ENCODE measurements at regions not wholly inside any gene's neighbourhood (a gene's known extent, or its start where the extent isn't known, plus 50 kb on each side); places are given as distances from the start of the nearest gene placed in this dataset.

DNA sequence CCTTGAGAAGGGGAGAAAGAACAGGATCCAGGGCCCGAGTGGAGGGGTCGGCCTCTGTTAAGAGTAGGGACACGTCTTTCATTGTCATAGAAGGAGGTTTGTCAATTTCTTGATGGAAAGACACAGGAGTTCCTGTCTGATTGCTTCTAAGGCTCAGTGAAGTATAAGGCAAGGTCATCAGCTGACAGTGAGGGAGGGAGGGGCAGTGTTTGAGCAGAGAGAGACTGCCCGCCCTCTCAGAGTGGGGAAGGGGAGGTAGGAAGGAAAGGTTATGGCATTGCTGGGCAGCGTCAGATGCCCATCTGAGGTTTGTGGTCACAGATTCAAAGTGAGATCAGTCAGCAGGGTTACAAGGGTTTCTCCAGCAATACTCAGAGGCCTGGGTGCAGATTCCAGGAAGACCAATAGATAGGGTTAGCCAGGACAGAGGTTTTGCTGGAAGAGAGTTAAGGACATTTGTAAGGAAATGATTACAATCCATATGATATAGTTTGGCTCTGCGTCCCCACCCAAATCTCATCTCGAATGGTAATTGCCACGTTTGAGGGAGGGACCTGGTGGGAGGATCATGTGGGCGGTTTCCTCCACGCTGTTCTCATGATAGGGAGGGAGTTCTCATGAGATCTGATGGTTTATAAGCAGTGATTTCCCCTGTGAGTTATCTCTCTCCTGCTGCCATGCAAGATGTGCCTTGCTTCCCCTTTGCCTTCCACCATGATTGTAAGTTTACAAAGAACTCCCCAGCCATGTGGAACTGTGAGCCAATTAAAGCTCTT, 127.2 kb upstream of the GJB5 start:
- DNase-seq (ENCODE audit: low read depth, low spot score) = no peak
- no peak overlapping the region for H3K4me3 ChIP-seq (ENCODE audit: low read depth, low read length)
- TF ChIP-seq, protein P1, sequence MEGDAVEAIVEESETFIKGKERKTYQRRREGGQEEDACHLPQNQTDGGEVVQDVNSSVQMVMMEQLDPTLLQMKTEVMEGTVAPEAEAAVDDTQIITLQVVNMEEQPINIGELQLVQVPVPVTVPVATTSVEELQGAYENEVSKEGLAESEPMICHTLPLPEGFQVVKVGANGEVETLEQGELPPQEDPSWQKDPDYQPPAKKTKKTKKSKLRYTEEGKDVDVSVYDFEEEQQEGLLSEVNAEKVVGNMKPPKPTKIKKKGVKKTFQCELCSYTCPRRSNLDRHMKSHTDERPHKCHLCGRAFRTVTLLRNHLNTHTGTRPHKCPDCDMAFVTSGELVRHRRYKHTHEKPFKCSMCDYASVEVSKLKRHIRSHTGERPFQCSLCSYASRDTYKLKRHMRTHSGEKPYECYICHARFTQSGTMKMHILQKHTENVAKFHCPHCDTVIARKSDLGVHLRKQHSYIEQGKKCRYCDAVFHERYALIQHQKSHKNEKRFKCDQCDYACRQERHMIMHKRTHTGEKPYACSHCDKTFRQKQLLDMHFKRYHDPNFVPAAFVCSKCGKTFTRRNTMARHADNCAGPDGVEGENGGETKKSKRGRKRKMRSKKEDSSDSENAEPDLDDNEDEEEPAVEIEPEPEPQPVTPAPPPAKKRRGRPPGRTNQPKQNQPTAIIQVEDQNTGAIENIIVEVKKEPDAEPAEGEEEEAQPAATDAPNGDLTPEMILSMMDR (IDR thresholded peaks at IDR 0.05; ENCODE audit: low read depth, low read length) = no peak
- in situ Hi-C loops (cut with HindIII; ENCODE audit: low sequenced_read_pairs) = no loop called here

DNA sequence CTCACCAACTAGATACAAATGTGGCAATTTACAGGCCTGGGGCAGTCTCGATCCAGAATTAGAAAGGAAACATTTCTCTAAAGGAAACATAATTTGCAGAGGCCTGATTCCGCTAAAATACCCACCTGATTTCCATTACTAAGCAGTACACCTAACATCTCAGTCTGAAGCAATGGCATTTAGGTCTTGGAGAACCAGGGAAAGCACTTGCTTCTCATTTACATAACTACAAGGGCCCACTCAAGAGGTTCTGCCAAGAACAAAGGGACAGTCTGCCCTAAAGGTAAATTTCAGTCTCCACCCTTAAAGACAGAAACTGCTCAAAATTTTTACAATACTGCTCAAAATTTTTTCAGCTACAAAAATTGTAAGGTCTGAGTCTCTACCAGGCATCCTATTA, 123.7 kb upstream of the GJB5 start:
- in situ Hi-C loops (cut with HindIII; ENCODE audit: low sequenced_read_pairs) = no loop called here
- TF ChIP-seq, protein P1 (IDR thresholded peaks at IDR 0.05; ENCODE audit: low read depth, low read length) = no peak

DNA sequence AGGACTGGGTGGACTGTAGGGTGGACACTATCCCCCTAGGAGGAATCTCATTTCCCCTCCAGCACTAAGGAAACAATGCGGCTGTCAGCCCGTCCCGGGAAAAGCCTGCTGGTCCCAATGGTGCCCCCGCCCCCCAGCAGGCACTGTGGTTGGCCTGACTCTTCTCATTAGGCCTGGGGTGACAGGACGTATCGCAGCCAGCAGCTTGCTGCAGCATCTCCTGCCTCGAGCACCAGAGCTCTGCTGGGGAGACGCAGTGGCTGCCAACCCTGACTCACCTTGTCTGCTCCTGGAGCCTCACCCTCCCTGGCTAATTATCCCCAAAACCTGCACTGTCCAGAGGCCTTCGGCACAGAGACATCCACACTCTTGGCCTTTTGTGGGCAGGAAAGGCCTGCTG, 115.1 kb upstream of the GJB5 start:
- in situ Hi-C loops (cut with HindIII; ENCODE audit: low sequenced_read_pairs) = no loop called here
- DNase-seq (ENCODE audit: low read depth, low spot score) = no peak
- TF ChIP-seq, protein P1 (IDR thresholded peaks at IDR 0.05; ENCODE audit: low read depth, low read length) = no peak
- H3K4me3 ChIP-seq (ENCODE audit: low read depth, low read length) = no peak overlapping the region

More for the DNA sequence above, 123.7 kb upstream of the GJB5 start:
- no peak for DNase-seq (ENCODE audit: low read depth, low spot score)
- H3K4me3 ChIP-seq (ENCODE audit: low read depth, low read length) = no peak overlapping the region

DNA sequence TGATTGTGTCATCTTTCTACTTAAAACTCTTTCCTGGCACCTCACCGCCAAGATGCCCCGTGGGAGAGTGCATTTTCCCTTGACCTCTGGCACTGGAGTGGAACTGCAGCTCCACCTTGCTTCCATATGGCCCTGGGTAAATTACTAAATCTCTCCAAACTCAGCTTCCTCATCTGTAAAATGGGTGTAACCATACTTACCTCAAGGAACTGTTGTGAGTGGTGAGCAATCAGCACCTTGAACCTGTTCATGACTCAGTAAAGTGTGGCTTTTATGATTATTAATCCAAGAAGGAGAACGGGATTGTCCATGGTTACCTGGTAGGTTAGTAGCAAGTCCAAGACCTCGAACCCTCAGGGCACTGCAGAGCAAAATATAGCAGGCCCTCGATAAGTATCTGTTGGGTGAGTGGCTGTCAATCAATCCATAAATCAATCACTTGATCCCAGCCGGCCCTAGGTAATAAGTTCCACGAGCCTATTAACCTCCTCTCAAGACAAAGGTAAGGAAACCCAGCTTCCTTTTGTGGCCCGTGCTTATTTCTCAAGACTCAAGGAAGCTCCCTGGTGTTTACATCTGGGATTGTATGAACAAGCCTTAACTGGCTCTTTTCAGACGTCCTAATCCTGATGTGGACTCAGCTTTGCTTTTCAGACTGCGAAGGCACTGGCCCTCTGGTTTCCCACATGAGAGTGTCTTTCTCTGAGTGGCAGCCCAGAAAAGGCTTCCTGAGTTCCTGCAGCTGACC, 114.0 kb upstream of the GJB5 start:
- TF ChIP-seq, protein P1 (IDR thresholded peaks at IDR 0.05; ENCODE audit: low read depth, low read length) = no peak
- in situ Hi-C loops (cut with HindIII; ENCODE audit: low sequenced_read_pairs) = no loop called here
- no peak for DNase-seq (ENCODE audit: low read depth, low spot score)
- H3K4me3 ChIP-seq (ENCODE audit: low read depth, low read length) = no peak overlapping the region

DNA sequence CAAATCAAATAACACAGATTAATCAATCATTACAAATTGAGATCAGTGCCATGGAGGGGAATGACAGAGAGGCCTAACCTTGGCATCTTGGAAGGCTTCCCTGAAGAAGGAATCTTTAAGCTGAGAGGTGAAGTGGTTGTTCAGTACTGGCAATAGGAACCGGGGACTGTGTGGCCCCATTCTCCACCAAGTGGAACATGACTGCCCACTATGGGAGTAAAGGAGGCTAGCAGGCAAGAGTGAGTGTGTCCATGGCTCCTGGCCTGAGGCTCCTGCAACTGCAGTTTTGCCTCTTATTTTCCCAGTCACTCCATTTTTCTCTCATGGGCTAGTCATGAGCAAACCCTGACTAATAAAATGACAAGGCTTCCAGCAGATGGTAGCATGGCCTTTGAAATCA, 112.2 kb upstream of the GJB5 start:
- TF ChIP-seq, protein P1 (IDR thresholded peaks at IDR 0.05; ENCODE audit: low read depth, low read length) = no peak
- in situ Hi-C loops (cut with HindIII; ENCODE audit: low sequenced_read_pairs) = no loop called here
- no peak overlapping the region for H3K4me3 ChIP-seq (ENCODE audit: low read depth, low read length)
- DNase-seq (ENCODE audit: low read depth, low spot score) = no peak

DNA sequence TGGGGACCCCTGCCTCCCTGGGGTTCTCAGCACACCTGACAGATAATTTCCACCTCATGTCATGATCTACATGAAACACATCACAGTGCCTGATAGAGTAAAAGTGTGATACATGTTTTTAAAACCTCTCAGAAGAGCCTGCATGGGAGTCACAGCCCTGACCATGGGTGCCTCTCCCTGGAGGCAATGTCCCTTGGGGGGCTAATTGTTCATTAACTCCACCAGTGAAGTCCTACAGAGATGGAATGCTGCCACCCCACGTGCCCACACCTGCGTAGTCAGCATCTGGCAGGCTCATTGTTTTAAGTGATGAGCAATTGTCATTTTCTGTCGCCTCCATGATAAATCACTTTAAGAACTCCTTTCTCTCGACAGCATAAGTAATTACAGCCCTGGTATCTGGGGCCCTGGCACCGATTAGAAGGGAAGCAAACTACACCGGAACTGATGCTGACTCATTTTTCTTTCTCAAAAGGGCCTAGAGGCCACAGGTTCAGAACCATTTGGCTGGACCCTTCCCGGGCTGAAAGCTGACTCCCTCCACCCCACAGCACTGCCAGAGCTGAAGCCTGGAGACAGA, 109.6 kb upstream of the GJB5 start:
- in situ Hi-C loops (cut with HindIII; ENCODE audit: low sequenced_read_pairs) = no loop called here
- DNase-seq (ENCODE audit: low read depth, low spot score) = no peak
- H3K4me3 ChIP-seq (ENCODE audit: low read depth, low read length) = no peak overlapping the region
- TF ChIP-seq, protein P1 (IDR thresholded peaks at IDR 0.05; ENCODE audit: low read depth, low read length) = no peak
